Small intestine (tissue), 7 donors: ENCODE measurements at regions not wholly inside any gene's neighbourhood (a gene's known extent, or its start where the extent isn't known, plus 50 kb on each side); places are given as distances from the start of the nearest gene placed in this dataset.

Experiments used
- DNase-seq, 2 donors: peaks; one replicate each; pipeline versions ENCODE4 v3.0.0 to v3.0.0-alpha.2; 2013
- FAIRE-seq: peaks from 2 replicates; lab custom pipeline; 2012; peaks lifted over from hg19 to GRCh38; lab: Jason Lieb, UNC
- H3K27ac ChIP-seq, 3 donors: one replicate each; pipeline ENCODE4 v1.5.1; 2013; ENCODE audit warnings: low read length in 2 of 3, mild to moderate bottlenecking in 2 of 3, control low read depth in 1 of 3, inconsistent platforms in 1 of 3, low read depth in 1 of 3, moderate library complexity in 1 of 3
- H3K27me3 ChIP-seq, 3 donors: one replicate each; pipeline ENCODE4 v1.6.1; 2013; ENCODE audit warnings: low read length in 3 of 3, inconsistent platforms in 1 of 3; ENCODE audit not compliant: control insufficient read depth in 3 of 3, insufficient read depth in 3 of 3
- H3K36me3 ChIP-seq, 3 donors: one replicate each; pipeline ENCODE4 v1.6.1; 2013; ENCODE audit warnings: low read length in 3 of 3, inconsistent platforms in 1 of 3, low read depth in 1 of 3, mild to moderate bottlenecking in 1 of 3, moderate library complexity in 1 of 3; ENCODE audit not compliant: control insufficient read depth in 3 of 3, insufficient read depth in 2 of 3
- H3K4me1 ChIP-seq, 3 donors: one replicate each; pipeline ENCODE4 v1.6.1; 2013; ENCODE audit warnings: low read length in 2 of 3, inconsistent platforms in 1 of 3, low read depth in 1 of 3, mild to moderate bottlenecking in 1 of 3, moderate library complexity in 1 of 3; ENCODE audit not compliant: control insufficient read depth in 3 of 3, insufficient read depth in 2 of 3
- H3K4me3 ChIP-seq, 3 donors: one replicate each; pipeline ENCODE4 v1.5.1; 2013; ENCODE audit warnings: low read length in 3 of 3, control low read depth in 1 of 3, inconsistent platforms in 1 of 3, low read depth in 1 of 3, mild to moderate bottlenecking in 1 of 3, moderate library complexity in 1 of 3
- H3K9me3 ChIP-seq, 2 donors: one replicate each; pipeline ENCODE4 v1.6.1; 2013; ENCODE audit warnings: low read depth in 1 of 2, low read length in 1 of 2; ENCODE audit not compliant: control insufficient read depth in 2 of 2, insufficient read depth in 1 of 2
- WGBS, 3 donors: extraction: QIAGEN DNeasy Blood & Tissue Kit; methylation state at CpG; one replicate each; pipeline ENCODE4 v1.1.7; 2013; 5-methylcytosine and 5-hydroxymethylcytosine counted together
- donor health status: healthy with polysubstance abuse.
- donor health status: control.
- donor health status: control.
- donor health status: Bipolar disorder and iron deficiency.
- donor health status: healthy.

GRCh38 chr11:23944923-23945322, 551.9 kb upstream of the LUZP2 start:
- Histone ChIP-seq H3K4me1 (no peaks in the 10 kb centered on the region), H3K36me3 (no peaks in the 10 kb centered on the region), H3K27me3 (no peaks in the 10 kb centered on the region), H3K9me3 (peaks cover 0 to 3% of the 10 kb centered on the region in 2 donors), H3K4me3 (no peak overlapping the region), H3K27ac (no peak overlapping the region)
- DNase-seq (no peak), FAIRE-seq (no peak)
- 71 to 79% (median 71%) methylated on average over 2 of the region's 2 CpGs for WGBS, 3 donors

- no peaks in the 10 kb centered on the region for H3K4me1 ChIP-seq
- H3K27me3 ChIP-seq: no peaks in the 10 kb centered on the region
- H3K36me3 ChIP-seq: no peaks in the 10 kb centered on the region
- no peak for FAIRE-seq
- H3K27ac ChIP-seq: no peak overlapping the region
- no peak overlapping the region for H3K4me3 ChIP-seq
- no peaks in the 10 kb centered on the region for H3K9me3 ChIP-seq
- DNase-seq: no peak
Measured at GRCh38 chr11:23947883-23948282, 549.0 kb upstream of the LUZP2 start.

DNA sequence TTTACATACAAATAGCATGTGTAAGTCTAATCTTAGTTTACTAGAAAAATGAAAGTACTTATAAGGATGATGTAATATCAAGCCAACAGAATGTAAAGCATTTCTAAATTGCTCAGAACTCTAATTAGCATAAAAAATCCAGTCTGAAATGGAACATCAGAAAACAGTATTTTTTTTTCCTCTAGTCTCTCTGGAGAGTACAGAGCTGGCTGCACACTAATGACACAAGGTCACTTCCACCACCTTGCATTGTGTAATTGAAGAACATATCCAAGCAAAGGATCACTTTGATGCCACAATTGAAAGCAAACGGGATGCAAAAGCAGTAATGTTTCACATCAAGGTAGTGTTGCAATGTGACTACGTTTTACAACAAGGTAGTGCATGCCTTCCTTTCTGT, 548.0 kb upstream of the LUZP2 start:
- 60 to 72% (median 71%) methylated on average over 2 of the region's 2 CpGs for WGBS, 3 donors

GRCh38 chr11:23953951-23954710, 542.7 kb upstream of the LUZP2 start:
- H3K9me3 ChIP-seq: no peaks in the 10 kb centered on the region
- 80 to 90% (median 88%) methylated on average over 2 of the region's 2 CpGs for WGBS, 3 donors
- DNase-seq: no peak
- no peaks in the 10 kb centered on the region for H3K27me3 ChIP-seq
- no peak overlapping the region for H3K27ac ChIP-seq
- no peak overlapping the region for H3K4me3 ChIP-seq
- FAIRE-seq: no peak
- H3K4me1 ChIP-seq: no peaks in the 10 kb centered on the region
- no peaks in the 10 kb centered on the region for H3K36me3 ChIP-seq

More for the DNA sequence above, 548.0 kb upstream of the LUZP2 start:
- no peak overlapping the region for H3K4me3 ChIP-seq
- H3K36me3 ChIP-seq: no peaks in the 10 kb centered on the region
- no peak overlapping the region for H3K27ac ChIP-seq
- FAIRE-seq: no peak
- H3K4me1 ChIP-seq: no peaks in the 10 kb centered on the region
- no peak for DNase-seq
- no peaks in the 10 kb centered on the region for H3K9me3 ChIP-seq
- H3K27me3 ChIP-seq: no peaks in the 10 kb centered on the region

- no peaks in the 10 kb centered on the region for H3K9me3 ChIP-seq
- no peak overlapping the region for H3K27ac ChIP-seq
- DNase-seq (no peak), FAIRE-seq (no peak)
- WGBS, 3 donors: 68 to 77% (median 71%) methylated on average over 3 of the region's 3 CpGs
- H3K4me1 ChIP-seq: no peaks in the 10 kb centered on the region
- no peaks in the 10 kb centered on the region for H3K36me3 ChIP-seq
- H3K27me3 ChIP-seq: no peaks in the 10 kb centered on the region
- H3K4me3 ChIP-seq: no peak overlapping the region
Measured at GRCh38 chr11:23954730-23955129, 542.1 kb upstream of the LUZP2 start.

DNA sequence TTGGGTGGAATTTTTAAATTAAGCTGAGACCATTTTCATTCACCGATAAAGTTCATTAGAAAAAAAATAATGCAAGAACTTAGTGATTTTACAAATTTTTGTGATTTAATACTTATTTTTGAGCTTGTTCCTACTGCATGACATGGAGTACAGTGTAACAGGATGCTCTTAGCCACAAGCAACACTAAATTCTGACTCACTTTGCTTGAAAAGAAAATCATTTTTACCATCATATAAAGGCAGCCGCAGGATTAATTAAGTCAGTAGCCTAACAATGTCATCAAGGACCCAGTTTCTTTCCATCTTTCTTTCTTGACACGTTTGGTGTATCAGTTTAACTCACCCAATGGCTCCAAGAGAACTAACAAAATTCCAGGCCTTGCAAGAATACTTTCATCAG, 540.3 kb upstream of the LUZP2 start:
- no peaks in the 10 kb centered on the region for H3K4me1 ChIP-seq
- DNase-seq: no peak
- no peak overlapping the region for H3K4me3 ChIP-seq
- H3K27ac ChIP-seq: no peak overlapping the region
- H3K9me3 ChIP-seq: no peaks in the 10 kb centered on the region
- FAIRE-seq: no peak
- no peaks in the 10 kb centered on the region for H3K36me3 ChIP-seq
- H3K27me3 ChIP-seq: no peaks in the 10 kb centered on the region
- WGBS, 3 donors: 85 to 89% (median 89%) methylated on average over 3 of the region's 3 CpGs

- DNase-seq (no peak), FAIRE-seq (no peak)
- H3K4me1 ChIP-seq: no peaks in the 10 kb centered on the region
- H3K9me3 ChIP-seq: peaks cover 0 to 4% of the 10 kb centered on the region in 2 donors
- no peak overlapping the region for H3K27ac ChIP-seq
- H3K4me3 ChIP-seq: no peak overlapping the region
- H3K27me3 ChIP-seq: no peaks in the 10 kb centered on the region
- WGBS, 3 donors: 79 to 86% (median 83%) methylated on average over 4 of the region's 4 CpGs
- H3K36me3 ChIP-seq: no peaks in the 10 kb centered on the region
Measured at GRCh38 chr11:23957314-23957713, 539.5 kb upstream of the LUZP2 start.

DNA sequence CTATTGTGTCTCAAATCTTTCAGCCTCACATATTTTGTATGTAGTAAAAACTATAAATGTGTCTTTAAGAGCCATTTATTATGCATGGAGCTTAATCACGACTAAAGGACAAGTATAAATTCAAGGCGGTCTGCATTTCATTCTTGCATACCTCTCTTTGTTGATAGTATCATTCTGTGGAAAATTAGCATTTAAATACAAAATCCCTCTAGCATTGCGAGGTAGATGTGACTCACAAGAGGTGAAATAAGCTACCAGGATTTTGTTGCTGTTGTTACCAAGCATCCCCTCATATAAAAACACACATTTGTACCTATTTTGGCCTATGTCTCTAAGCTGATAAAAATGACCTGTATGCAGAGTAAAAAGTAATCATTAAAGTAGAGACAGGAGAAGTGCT, 537.4 kb upstream of the LUZP2 start:
- peaks cover 0 to 4% of the 10 kb centered on the region in 2 donors for H3K9me3 ChIP-seq
- DNase-seq: no peak
- no peaks in the 10 kb centered on the region for H3K27me3 ChIP-seq
- H3K27ac ChIP-seq: no peak overlapping the region
- H3K4me1 ChIP-seq: no peaks in the 10 kb centered on the region
- H3K4me3 ChIP-seq: no peak overlapping the region
- FAIRE-seq: no peak
- H3K36me3 ChIP-seq: no peaks in the 10 kb centered on the region
- 59 to 74% (median 71%) methylated on average over 3 of the region's 3 CpGs for WGBS, 3 donors
